GM12878 (cell line): ENCODE measurements at regions not wholly inside any gene's neighbourhood (a gene's known extent, or its start where the extent isn't known, plus 50 kb on each side); places are given as distances from the start of the nearest gene placed in this dataset.

ENCODE experiments used
- ATAC-seq: fragments of 200-7000 bp; cut with Tn5 transposase; 3 replicates; pipeline ENCODE4 v1.9.1; 2020; ENCODE audit warnings: mild to moderate bottlenecking, moderate library complexity
- BruUV-seq: library from RNA; stranded (reverse); fragments of 400-500 nt; replicated peaks from 2 replicates; lab custom pipeline; 2021; lab: Mats Ljungman, UMichigan
- CTCF ChIA-PET: fragments of 300-600 bp; sonication (Branson Sonifier 250); formaldehyde crosslinking; extraction: SDS; loops from one replicate; lab custom pipeline; 2021; ENCODE audit warnings: inconsistent platforms; lab: Yijun Ruan, JAX
- POLR2A ChIA-PET: fragments of 350-600 bp; formaldehyde crosslinking; extraction: SDS; loops from one replicate; lab custom pipeline; 2021; ENCODE audit warnings: inconsistent platforms; lab: Charles Lee
- RAD21 ChIA-PET: fragments of 300-600 bp; sonication (Branson Sonifier 250); formaldehyde crosslinking; loops from one replicate; lab custom pipeline; 2023; ENCODE audit warnings: antibody characterized with exemption; ENCODE audit not compliant: unreplicated experiment; lab: Charles Lee
- SMC1A ChIA-PET: fragments of 300-600 bp; sonication (Branson Sonifier 250); formaldehyde crosslinking; loops from one replicate; lab custom pipeline; 2023; ENCODE audit not compliant: unreplicated experiment, uncharacterized antibody; lab: Charles Lee
- DNase-seq: peaks from one replicate; pipeline ENCODE4 v3.0.0-alpha.2; 2011; ENCODE audit warnings: low read depth, low spot score
- FAIRE-seq: peaks from 3 replicates; lab custom pipeline; 2011; peaks lifted over from hg19 to GRCh38; lab: Jason Lieb, UNC
- H2AFZ ChIP-seq: 2 replicates; pipeline ENCODE4 v1.6.0; 2011; ENCODE audit warnings: low read depth, low read length, control low read depth; ENCODE audit not compliant: control insufficient read depth
- H3K27ac ChIP-seq: 2 replicates; pipeline ENCODE4 v1.5.1; 2011; ENCODE audit warnings: control low read depth; ENCODE audit not compliant: control insufficient read depth, insufficient read depth
- H3K27me3 ChIP-seq, 2 experiments: replicated peaks in 1 of 2; 2 replicates each; pipeline versions ENCODE4 v1.6.0 to v1.6.1; 2011; ENCODE audit warnings: low read length in 1 of 2; ENCODE audit not compliant: control insufficient read depth in 2 of 2, insufficient read depth in 2 of 2
- H3K36me3 ChIP-seq, 2 experiments: 2 replicates each; pipeline ENCODE4 v1.5.1; 2011; ENCODE audit warnings: low read length in 1 of 2; ENCODE audit not compliant: control insufficient read depth in 2 of 2, insufficient read depth in 2 of 2
- H3K4me1 ChIP-seq: 2 replicates; pipeline ENCODE4 v1.6.1; 2011; ENCODE audit warnings: mild to moderate bottlenecking, low read length, moderate library complexity, mixed read lengths; ENCODE audit not compliant: control insufficient read depth, insufficient read depth
- H3K4me2 ChIP-seq: 2 replicates; pipeline ENCODE4 v1.6.0; 2011; ENCODE audit warnings: control low read depth; ENCODE audit not compliant: control insufficient read depth, insufficient read depth
- H3K4me3 ChIP-seq: fragments of 200-600 bp; sonication (generic); 2 replicates; pipeline ENCODE4 v1.5.1; 2016
- H3K79me2 ChIP-seq: 2 replicates; pipeline ENCODE4 v1.6.0; 2011; ENCODE audit warnings: low read length; ENCODE audit not compliant: control insufficient read depth, insufficient read depth
- H3K9ac ChIP-seq: 2 replicates; pipeline ENCODE4 v1.8.0; 2011; ENCODE audit warnings: low read length, control low read depth, mixed read lengths; ENCODE audit not compliant: control insufficient read depth, insufficient read depth
- H3K9me3 ChIP-seq: replicated peaks from 3 replicates; pipeline ENCODE4 v1.5.1; 2011; ENCODE audit warnings: mild to moderate bottlenecking, low read length; ENCODE audit not compliant: control insufficient read depth, insufficient read depth
- H4K20me1 ChIP-seq: 2 replicates; pipeline ENCODE4 v1.6.0; 2011; ENCODE audit not compliant: control insufficient read depth, insufficient read depth
- ATF7 ChIP-seq: fragments of 450-650 bp; IDR thresholded peaks from 2 replicates; pipeline ENCODE4 v1.6.1; 2016; ENCODE audit warnings: low read depth, mild to moderate bottlenecking
- NBN ChIP-seq: fragments of 450-650 bp; IDR thresholded peaks from 2 replicates; pipeline ENCODE4 v1.6.1; 2016
- RFX5 ChIP-seq: IDR thresholded peaks from 2 replicates; pipeline ENCODE4 v1.6.1; 2011; ENCODE audit warnings: low read depth, low read length, improper control_type of control experiment
- WGBS: methylation state at CpG from one replicate; pipeline ENCODE4 v1.1.6; 2016; ENCODE audit warnings: low lambda C conversion rate; ENCODE audit not compliant: insufficient replicate concordance, insufficient coverage; ENCODE audit errors: missing lambda C conversion rate; 5-methylcytosine and 5-hydroxymethylcytosine counted together
- in situ Hi-C: fragments of 300-500 bp; cut with MboI; formaldehyde crosslinking; loops from 9 replicates; pipeline ENCODE4 v1.14.3; 2018; ENCODE audit warnings: mixed read lengths
- intact Hi-C: fragments of 100-400 bp; cut with micrococcal nuclease; formaldehyde crosslinking; loops from one replicate; pipeline ENCODE4 v1.14.2; 2022; ENCODE audit not compliant: unreplicated experiment
- TF ChIP-seq, protein P1 (sequence below): fragments of 450-650 bp; formaldehyde crosslinking; IDR thresholded peaks from 2 replicates; pipeline ENCODE4 v1.4.0; 2020; ENCODE audit warnings: mild to moderate bottlenecking, moderate library complexity
- TF ChIP-seq, protein P2 (sequence below): IDR thresholded peaks from 2 replicates; pipeline ENCODE4 v1.6.1; 2012; ENCODE audit warnings: improper control_type of control experiment, low read depth, low read length; ENCODE audit not compliant: insufficient replicate concordance
- TF ChIP-seq, protein P3 (sequence below): fragments of 450-650 bp; IDR thresholded peaks from 2 replicates; pipeline ENCODE4 v1.6.1; 2017; ENCODE audit warnings: borderline replicate concordance
- TF ChIP-seq, protein P4 (sequence below): fragments of 450-650 bp; conservative IDR thresholded peaks from 2 replicates; pipeline ENCODE4 v1.6.1; 2017; ENCODE audit warnings: mild to moderate bottlenecking, moderate library complexity
- TF ChIP-seq, protein P5 (sequence below): IDR thresholded peaks from 2 replicates; pipeline ENCODE4 v1.6.1; 2011; ENCODE audit warnings: low read depth, mild to moderate bottlenecking, low read length, moderate library complexity, borderline replicate concordance; ENCODE audit errors: extremely low read depth
- TF ChIP-seq, protein P6 (sequence below): fragments of 150-350 bp; IDR thresholded peaks from 2 replicates; pipeline ENCODE4 v1.6.1; 2014; ENCODE audit warnings: mild to moderate bottlenecking, low read depth, low read length

DNA sequence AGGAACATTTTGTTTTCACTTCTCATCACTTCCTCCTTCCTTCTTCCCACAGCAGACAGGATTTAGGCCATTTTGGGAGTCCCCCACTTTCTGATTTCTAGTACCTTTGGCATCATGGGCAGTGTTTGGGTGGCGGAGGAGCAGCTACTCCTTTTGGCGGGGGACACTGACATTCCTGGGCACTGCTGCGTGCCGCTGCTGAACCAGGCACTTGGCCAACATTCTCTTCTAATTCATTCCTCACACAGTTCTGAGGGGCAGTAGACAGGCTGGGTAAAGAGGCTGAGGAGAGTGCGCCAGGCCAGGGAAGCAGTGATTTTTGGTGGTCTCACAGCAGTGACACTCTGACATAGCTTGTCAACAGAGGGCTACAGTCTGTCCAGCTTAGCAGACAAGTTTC lies 270.2 kb downstream of the LOXHD1 start:
- RAD21 ChIA-PET, result no interaction called here
- TF ChIP-seq, protein P1, sequence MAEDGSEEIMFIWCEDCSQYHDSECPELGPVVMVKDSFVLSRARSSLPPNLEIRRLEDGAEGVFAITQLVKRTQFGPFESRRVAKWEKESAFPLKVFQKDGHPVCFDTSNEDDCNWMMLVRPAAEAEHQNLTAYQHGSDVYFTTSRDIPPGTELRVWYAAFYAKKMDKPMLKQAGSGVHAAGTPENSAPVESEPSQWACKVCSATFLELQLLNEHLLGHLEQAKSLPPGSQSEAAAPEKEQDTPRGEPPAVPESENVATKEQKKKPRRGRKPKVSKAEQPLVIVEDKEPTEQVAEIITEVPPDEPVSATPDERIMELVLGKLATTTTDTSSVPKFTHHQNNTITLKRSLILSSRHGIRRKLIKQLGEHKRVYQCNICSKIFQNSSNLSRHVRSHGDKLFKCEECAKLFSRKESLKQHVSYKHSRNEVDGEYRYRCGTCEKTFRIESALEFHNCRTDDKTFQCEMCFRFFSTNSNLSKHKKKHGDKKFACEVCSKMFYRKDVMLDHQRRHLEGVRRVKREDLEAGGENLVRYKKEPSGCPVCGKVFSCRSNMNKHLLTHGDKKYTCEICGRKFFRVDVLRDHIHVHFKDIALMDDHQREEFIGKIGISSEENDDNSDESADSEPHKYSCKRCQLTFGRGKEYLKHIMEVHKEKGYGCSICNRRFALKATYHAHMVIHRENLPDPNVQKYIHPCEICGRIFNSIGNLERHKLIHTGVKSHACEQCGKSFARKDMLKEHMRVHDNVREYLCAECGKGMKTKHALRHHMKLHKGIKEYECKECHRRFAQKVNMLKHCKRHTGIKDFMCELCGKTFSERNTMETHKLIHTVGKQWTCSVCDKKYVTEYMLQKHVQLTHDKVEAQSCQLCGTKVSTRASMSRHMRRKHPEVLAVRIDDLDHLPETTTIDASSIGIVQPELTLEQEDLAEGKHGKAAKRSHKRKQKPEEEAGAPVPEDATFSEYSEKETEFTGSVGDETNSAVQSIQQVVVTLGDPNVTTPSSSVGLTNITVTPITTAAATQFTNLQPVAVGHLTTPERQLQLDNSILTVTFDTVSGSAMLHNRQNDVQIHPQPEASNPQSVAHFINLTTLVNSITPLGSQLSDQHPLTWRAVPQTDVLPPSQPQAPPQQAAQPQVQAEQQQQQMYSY, result no peak
- TF ChIP-seq ATF7, result no peak
- TF ChIP-seq, protein P2, sequence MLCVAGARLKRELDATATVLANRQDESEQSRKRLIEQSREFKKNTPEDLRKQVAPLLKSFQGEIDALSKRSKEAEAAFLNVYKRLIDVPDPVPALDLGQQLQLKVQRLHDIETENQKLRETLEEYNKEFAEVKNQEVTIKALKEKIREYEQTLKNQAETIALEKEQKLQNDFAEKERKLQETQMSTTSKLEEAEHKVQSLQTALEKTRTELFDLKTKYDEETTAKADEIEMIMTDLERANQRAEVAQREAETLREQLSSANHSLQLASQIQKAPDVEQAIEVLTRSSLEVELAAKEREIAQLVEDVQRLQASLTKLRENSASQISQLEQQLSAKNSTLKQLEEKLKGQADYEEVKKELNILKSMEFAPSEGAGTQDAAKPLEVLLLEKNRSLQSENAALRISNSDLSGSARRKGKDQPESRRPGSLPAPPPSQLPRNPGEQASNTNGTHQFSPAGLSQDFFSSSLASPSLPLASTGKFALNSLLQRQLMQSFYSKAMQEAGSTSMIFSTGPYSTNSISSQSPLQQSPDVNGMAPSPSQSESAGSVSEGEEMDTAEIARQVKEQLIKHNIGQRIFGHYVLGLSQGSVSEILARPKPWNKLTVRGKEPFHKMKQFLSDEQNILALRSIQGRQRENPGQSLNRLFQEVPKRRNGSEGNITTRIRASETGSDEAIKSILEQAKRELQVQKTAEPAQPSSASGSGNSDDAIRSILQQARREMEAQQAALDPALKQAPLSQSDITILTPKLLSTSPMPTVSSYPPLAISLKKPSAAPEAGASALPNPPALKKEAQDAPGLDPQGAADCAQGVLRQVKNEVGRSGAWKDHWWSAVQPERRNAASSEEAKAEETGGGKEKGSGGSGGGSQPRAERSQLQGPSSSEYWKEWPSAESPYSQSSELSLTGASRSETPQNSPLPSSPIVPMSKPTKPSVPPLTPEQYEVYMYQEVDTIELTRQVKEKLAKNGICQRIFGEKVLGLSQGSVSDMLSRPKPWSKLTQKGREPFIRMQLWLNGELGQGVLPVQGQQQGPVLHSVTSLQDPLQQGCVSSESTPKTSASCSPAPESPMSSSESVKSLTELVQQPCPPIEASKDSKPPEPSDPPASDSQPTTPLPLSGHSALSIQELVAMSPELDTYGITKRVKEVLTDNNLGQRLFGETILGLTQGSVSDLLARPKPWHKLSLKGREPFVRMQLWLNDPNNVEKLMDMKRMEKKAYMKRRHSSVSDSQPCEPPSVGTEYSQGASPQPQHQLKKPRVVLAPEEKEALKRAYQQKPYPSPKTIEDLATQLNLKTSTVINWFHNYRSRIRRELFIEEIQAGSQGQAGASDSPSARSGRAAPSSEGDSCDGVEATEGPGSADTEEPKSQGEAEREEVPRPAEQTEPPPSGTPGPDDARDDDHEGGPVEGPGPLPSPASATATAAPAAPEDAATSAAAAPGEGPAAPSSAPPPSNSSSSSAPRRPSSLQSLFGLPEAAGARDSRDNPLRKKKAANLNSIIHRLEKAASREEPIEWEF, result no peak
- TF ChIP-seq, protein P3, sequence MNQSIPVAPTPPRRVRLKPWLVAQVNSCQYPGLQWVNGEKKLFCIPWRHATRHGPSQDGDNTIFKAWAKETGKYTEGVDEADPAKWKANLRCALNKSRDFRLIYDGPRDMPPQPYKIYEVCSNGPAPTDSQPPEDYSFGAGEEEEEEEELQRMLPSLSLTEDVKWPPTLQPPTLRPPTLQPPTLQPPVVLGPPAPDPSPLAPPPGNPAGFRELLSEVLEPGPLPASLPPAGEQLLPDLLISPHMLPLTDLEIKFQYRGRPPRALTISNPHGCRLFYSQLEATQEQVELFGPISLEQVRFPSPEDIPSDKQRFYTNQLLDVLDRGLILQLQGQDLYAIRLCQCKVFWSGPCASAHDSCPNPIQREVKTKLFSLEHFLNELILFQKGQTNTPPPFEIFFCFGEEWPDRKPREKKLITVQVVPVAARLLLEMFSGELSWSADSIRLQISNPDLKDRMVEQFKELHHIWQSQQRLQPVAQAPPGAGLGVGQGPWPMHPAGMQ, result no peak
- TF ChIP-seq NBN, result no peak
- no peak for TF ChIP-seq RFX5
- TF ChIP-seq, protein P4, sequence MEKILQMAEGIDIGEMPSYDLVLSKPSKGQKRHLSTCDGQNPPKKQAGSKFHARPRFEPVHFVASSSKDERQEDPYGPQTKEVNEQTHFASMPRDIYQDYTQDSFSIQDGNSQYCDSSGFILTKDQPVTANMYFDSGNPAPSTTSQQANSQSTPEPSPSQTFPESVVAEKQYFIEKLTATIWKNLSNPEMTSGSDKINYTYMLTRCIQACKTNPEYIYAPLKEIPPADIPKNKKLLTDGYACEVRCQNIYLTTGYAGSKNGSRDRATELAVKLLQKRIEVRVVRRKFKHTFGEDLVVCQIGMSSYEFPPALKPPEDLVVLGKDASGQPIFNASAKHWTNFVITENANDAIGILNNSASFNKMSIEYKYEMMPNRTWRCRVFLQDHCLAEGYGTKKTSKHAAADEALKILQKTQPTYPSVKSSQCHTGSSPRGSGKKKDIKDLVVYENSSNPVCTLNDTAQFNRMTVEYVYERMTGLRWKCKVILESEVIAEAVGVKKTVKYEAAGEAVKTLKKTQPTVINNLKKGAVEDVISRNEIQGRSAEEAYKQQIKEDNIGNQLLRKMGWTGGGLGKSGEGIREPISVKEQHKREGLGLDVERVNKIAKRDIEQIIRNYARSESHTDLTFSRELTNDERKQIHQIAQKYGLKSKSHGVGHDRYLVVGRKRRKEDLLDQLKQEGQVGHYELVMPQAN, result no peak
- TF ChIP-seq, protein P5, sequence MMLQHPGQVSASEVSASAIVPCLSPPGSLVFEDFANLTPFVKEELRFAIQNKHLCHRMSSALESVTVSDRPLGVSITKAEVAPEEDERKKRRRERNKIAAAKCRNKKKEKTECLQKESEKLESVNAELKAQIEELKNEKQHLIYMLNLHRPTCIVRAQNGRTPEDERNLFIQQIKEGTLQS, result no peak
- TF ChIP-seq, protein P6, sequence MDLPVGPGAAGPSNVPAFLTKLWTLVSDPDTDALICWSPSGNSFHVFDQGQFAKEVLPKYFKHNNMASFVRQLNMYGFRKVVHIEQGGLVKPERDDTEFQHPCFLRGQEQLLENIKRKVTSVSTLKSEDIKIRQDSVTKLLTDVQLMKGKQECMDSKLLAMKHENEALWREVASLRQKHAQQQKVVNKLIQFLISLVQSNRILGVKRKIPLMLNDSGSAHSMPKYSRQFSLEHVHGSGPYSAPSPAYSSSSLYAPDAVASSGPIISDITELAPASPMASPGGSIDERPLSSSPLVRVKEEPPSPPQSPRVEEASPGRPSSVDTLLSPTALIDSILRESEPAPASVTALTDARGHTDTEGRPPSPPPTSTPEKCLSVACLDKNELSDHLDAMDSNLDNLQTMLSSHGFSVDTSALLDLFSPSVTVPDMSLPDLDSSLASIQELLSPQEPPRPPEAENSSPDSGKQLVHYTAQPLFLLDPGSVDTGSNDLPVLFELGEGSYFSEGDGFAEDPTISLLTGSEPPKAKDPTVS, result no peak

More for the DNA sequence above, 270.2 kb downstream of the LOXHD1 start:
- Histone ChIP-seq H3K9ac (no peak overlapping the region), H3K27ac (no peak overlapping the region), H3K36me3 (no peaks in the 10 kb centered on the region), H3K4me2 (no peak overlapping the region), H4K20me1 (no peaks in the 10 kb centered on the region), H3K27me3 (peaks cover 1 to 4% of the 10 kb centered on the region in 2 experiments; a peak in 2 of 4 replicates), H3K9me3 (no peaks in the 10 kb centered on the region), H3K4me1 (no peaks in the 10 kb centered on the region), H3K79me2 (no peaks in the 10 kb centered on the region), H2AFZ (no peak overlapping the region), H3K4me3 (no peak overlapping the region)
- no peak for FAIRE-seq
- no peak for DNase-seq
- intact Hi-C loops (no loop called here), in situ Hi-C loops (no loop called here)
- CTCF ChIA-PET, result interaction anchor here (1.2 to 1.9 kb wide), 2 partner anchors 214 to 271 kb away, joined by 3 to 4 read pairs; a partner anchor contains a TSS
- SMC1A ChIA-PET, result interaction anchor here (0.6 kb wide), 1 partner anchor 95 kb away, joined by 3 read pairs; no protein-coding TSS in a partner anchor
- POLR2A ChIA-PET, result no interaction called here
- BruUV-seq, result no TSS peak
- ATAC-seq, result no peak
- 60% methylated on average over 5 of the region's 5 CpGs for WGBS
